WI38 (cell line): ENCODE measurements at regions not wholly inside any gene's neighbourhood (a gene's known extent, or its start where the extent isn't known, plus 50 kb on each side); places are given as distances from the start of the nearest gene placed in this dataset.

Source experiments
- H3K4me3 ChIP-seq: 2 replicates; pipeline ENCODE4 v1.5.1; 2011; ENCODE audit warnings: low read depth, mild to moderate bottlenecking, control low read depth, low read length
- TF ChIP-seq, protein P1 (sequence below): IDR thresholded peaks from 2 replicates; pipeline ENCODE4 v1.5.1; 2012; ENCODE audit warnings: low read depth, mild to moderate bottlenecking, control low read depth, low read length

- TF ChIP-seq, protein P1, sequence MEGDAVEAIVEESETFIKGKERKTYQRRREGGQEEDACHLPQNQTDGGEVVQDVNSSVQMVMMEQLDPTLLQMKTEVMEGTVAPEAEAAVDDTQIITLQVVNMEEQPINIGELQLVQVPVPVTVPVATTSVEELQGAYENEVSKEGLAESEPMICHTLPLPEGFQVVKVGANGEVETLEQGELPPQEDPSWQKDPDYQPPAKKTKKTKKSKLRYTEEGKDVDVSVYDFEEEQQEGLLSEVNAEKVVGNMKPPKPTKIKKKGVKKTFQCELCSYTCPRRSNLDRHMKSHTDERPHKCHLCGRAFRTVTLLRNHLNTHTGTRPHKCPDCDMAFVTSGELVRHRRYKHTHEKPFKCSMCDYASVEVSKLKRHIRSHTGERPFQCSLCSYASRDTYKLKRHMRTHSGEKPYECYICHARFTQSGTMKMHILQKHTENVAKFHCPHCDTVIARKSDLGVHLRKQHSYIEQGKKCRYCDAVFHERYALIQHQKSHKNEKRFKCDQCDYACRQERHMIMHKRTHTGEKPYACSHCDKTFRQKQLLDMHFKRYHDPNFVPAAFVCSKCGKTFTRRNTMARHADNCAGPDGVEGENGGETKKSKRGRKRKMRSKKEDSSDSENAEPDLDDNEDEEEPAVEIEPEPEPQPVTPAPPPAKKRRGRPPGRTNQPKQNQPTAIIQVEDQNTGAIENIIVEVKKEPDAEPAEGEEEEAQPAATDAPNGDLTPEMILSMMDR: no peak
- no peak overlapping the region for H3K4me3 ChIP-seq
Observed at GRCh38 chr3:66152336-66152735, 68.5 kb upstream of the SLC25A26 start.

DNA sequence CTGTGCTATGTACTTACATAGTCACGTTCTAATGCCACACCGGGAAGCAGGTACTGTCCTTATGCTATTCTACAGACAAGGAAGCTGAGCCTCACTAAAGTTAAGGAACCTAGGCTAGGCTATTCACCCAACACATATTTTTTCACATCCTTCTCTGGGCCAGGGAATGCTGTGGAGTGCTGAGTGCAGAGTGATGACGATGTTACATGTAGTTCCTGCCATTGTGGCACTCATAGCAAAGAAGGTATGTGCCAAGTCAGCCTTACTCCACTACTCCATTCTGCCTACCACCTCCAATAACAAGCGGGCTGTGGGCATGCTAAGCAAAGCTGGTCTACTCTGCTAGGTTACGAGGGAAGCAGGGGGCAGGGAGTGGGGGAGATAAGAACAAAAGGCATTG is 69.8 kb upstream of the SLC25A26 start:
- no peak overlapping the region for H3K4me3 ChIP-seq
- TF ChIP-seq, protein P1: no peak

DNA sequence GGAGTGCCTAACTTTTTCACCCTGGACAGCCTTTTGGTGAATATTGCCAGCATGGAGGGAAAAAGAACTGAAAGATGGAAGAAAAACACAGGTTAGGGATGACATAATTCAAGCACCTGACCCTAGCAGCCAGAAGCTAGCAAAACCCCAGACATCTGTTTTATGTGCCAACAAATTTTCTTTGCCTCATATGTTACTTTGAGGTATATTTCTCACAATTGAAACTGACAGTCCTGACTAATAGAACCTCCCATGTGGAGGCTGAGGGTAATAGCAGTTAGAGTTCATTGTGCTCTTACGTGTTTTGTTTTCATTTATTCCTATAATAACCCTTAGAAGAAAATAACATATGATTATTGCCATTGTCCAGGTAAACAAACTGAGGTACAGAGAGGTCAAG is 71.5 kb upstream of the SLC25A26 start:
- no peak overlapping the region for H3K4me3 ChIP-seq
- TF ChIP-seq, protein P1: no peak

- H3K4me3 ChIP-seq: no peak overlapping the region
- TF ChIP-seq, protein P1: no peak
Observed at GRCh38 chr3:66145408-66145733, 75.4 kb upstream of the SLC25A26 start.

- H3K4me3 ChIP-seq: no peak overlapping the region
- TF ChIP-seq, protein P1: no peak
Observed at GRCh38 chr3:66144568-66145407, 76.0 kb upstream of the SLC25A26 start.

GRCh38 chr3:66142079-66142478 is 78.7 kb upstream of the SLC25A26 start:
- no peak overlapping the region for H3K4me3 ChIP-seq
- TF ChIP-seq, protein P1: no peak

DNA sequence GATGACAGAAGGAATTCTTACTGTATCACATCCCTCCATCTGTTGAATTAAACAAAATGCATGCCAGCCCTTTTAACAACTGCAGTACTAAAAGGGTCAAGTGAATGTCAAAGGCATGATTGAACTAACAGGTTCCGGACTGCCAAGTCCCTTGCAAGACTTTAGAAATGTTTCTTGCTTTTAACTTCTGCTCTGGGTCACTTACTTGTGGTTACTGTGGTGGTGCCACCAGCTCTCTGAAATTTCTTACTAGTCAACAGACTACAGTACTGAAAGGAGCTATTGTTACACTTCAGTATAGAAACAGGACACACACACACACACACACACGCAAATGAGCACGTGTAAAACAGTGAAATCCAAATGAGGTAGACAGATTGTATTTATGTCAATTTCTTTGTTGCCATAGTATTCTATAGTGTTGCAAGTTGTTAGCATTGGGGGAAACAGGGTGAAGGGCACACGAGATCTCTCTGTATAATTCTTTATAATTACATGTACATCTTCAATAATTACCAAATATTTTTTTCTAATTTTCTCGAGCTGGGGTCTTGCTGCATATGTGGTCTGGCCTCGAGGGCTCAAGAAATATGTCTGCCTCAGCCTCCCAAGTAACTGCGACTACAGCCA is 79.9 kb upstream of the SLC25A26 start:
- TF ChIP-seq, protein P1: no peak
- H3K4me3 ChIP-seq: no peak overlapping the region
